IMR-90 (cell line): ENCODE measurements at regions not wholly inside any gene's neighbourhood (a gene's known extent, or its start where the extent isn't known, plus 50 kb on each side); places are given as distances from the start of the nearest gene placed in this dataset.

Experiments
- ATAC-seq: fragments of 200-7000 bp; cut with Tn5 transposase; 2 replicates; pipeline ENCODE4 v1.9.1; 2020; ENCODE audit warnings: low read depth, mild to moderate bottlenecking, moderate library complexity
- BruUV-seq: library from RNA; stranded (reverse); fragments of 400-500 nt; replicated peaks from 2 replicates; lab custom pipeline; 2021; lab: Mats Ljungman, UMichigan
- CTCF ChIA-PET: fragments of 300-600 bp; formaldehyde crosslinking; extraction: SDS; loops from one replicate; lab custom pipeline; 2021; ENCODE audit warnings: antibody characterized with exemption; lab: Yijun Ruan, JAX
- POLR2A ChIA-PET: fragments of 300-600 bp; sonication (Branson Sonifier 250); formaldehyde crosslinking; loops from one replicate; lab custom pipeline; 2022; ENCODE audit warnings: antibody characterized with exemption; ENCODE audit not compliant: unreplicated experiment; lab: Charles Lee
- DNase-seq: peaks from one replicate; pipeline ENCODE4 v3.0.0; 2013
- H2AFZ ChIP-seq: replicated peaks from 2 replicates; pipeline ENCODE3; 2013; ENCODE audit warnings: low read length, mild to moderate bottlenecking; ENCODE audit not compliant: poor library complexity
- H2AK5ac ChIP-seq: 2 replicates; pipeline ENCODE4 v1.6.1; 2013; ENCODE audit warnings: low read depth, low read length, inconsistent platforms
- H2AK9ac ChIP-seq: replicated peaks from 2 replicates; pipeline ENCODE3; 2013; ENCODE audit warnings: mild to moderate bottlenecking, low read depth, low read length, moderate library complexity; ENCODE audit not compliant: poor library complexity
- H2BK120ac ChIP-seq: 2 replicates; pipeline ENCODE4 v1.6.1; 2013; ENCODE audit warnings: low read depth, low read length, inconsistent platforms
- H2BK15ac ChIP-seq: 3 replicates; pipeline ENCODE4 v1.6.1; 2013; ENCODE audit warnings: low read depth, low read length, inconsistent platforms
- H2BK20ac ChIP-seq: 2 replicates; pipeline ENCODE4 v1.6.1; 2013; ENCODE audit warnings: low read depth, mild to moderate bottlenecking, inconsistent platforms, low read length, moderate library complexity
- H2BK5ac ChIP-seq: 2 replicates; pipeline ENCODE4 v1.6.1; 2013; ENCODE audit warnings: mild to moderate bottlenecking, low read depth, low read length, inconsistent platforms; ENCODE audit not compliant: poor library complexity, severe bottlenecking
- H3K14ac ChIP-seq: replicated peaks from 2 replicates; pipeline ENCODE4 v1.6.1; 2013; ENCODE audit warnings: low read depth, low read length, inconsistent platforms
- H3K18ac ChIP-seq: 2 replicates; pipeline ENCODE4 v1.6.1; 2013; ENCODE audit warnings: low read depth, low read length, control low read depth
- H3K23ac ChIP-seq: 2 replicates; pipeline ENCODE4 v1.6.1; 2013; ENCODE audit warnings: low read depth, low read length, inconsistent platforms
- H3K27ac ChIP-seq: 2 replicates; pipeline ENCODE4 v1.5.1; 2013; ENCODE audit warnings: mild to moderate bottlenecking, control low read depth, low read length; ENCODE audit not compliant: insufficient read depth
- H3K27me3 ChIP-seq: 2 replicates; pipeline ENCODE4 v1.6.1; 2013; ENCODE audit warnings: low read length; ENCODE audit not compliant: control insufficient read depth, insufficient read depth
- H3K36me3 ChIP-seq: 2 replicates; pipeline ENCODE4 v1.6.1; 2013; ENCODE audit warnings: low read length, mixed read lengths; ENCODE audit not compliant: control insufficient read depth, insufficient read depth
- H3K4ac ChIP-seq: 2 replicates; pipeline ENCODE4 v1.6.1; 2013; ENCODE audit warnings: low read depth, low read length, inconsistent platforms
- H3K4me1 ChIP-seq: 2 replicates; pipeline ENCODE4 v1.6.1; 2013; ENCODE audit warnings: low read length, mixed read lengths; ENCODE audit not compliant: control insufficient read depth, insufficient read depth
- H3K4me2 ChIP-seq: 2 replicates; pipeline ENCODE4 v1.6.1; 2013; ENCODE audit warnings: low read depth, mild to moderate bottlenecking, control low read depth, low read length, moderate library complexity
- H3K4me3 ChIP-seq: 2 replicates; pipeline ENCODE4 v1.5.1; 2013; ENCODE audit warnings: low read depth, mild to moderate bottlenecking, control low read depth, low read length, moderate library complexity; ENCODE audit not compliant: insufficient read depth
- H3K56ac ChIP-seq: 2 replicates; pipeline ENCODE4 v1.6.1; 2013; ENCODE audit warnings: low read length, inconsistent platforms; ENCODE audit not compliant: insufficient read depth; ENCODE audit errors: extremely low read depth
- H3K79me1 ChIP-seq, 2 experiments: 2 replicates each; pipeline ENCODE4 v1.6.1; 2013; ENCODE audit warnings: low read length in 2 of 2, inconsistent platforms in 1 of 2, low read depth in 1 of 2
- H3K9ac ChIP-seq: 2 replicates; pipeline ENCODE4 v1.6.1; 2013; ENCODE audit warnings: low read depth, low read length, control low read depth
- H3K9me1 ChIP-seq: 2 replicates; pipeline ENCODE4 v1.6.1; 2013; ENCODE audit warnings: low read length, inconsistent platforms; ENCODE audit not compliant: insufficient read depth
- H3K9me3 ChIP-seq: 2 replicates; pipeline ENCODE4 v1.6.1; 2013; ENCODE audit warnings: low read length; ENCODE audit not compliant: control insufficient read depth, insufficient read depth
- H4K20me1 ChIP-seq: 2 replicates; pipeline ENCODE4 v1.6.1; 2013; ENCODE audit warnings: low read length, inconsistent platforms; ENCODE audit not compliant: insufficient read depth
- H4K5ac ChIP-seq: 2 replicates; pipeline ENCODE4 v1.6.1; 2013; ENCODE audit warnings: mild to moderate bottlenecking, low read depth, low read length, control low read depth
- H4K8ac ChIP-seq, 2 experiments: 2 replicates each; pipeline ENCODE4 v1.6.1; 2013; ENCODE audit warnings: low read depth in 2 of 2, low read length in 2 of 2, control low read depth in 1 of 2, inconsistent platforms in 1 of 2
- H4K91ac ChIP-seq: 2 replicates; pipeline ENCODE4 v1.6.1; 2013; ENCODE audit warnings: low read depth, low read length, inconsistent platforms; ENCODE audit not compliant: insufficient read depth
- CHD1 ChIP-seq: IDR thresholded peaks from 2 replicates; pipeline ENCODE4 v1.6.1; 2012; ENCODE audit warnings: low read depth, low read length, improper control_type of control experiment
- WGBS, 2 experiments: methylation state at CpG; one replicate each; pipeline versions ENCODE4 v1.1.5 to v1.1.7; 2013; ENCODE audit warnings: missing lambda C conversion rate in 2 of 2; ENCODE audit not compliant: insufficient read length in 1 of 2; ENCODE audit errors: extremely low coverage in 2 of 2; 5-methylcytosine and 5-hydroxymethylcytosine counted together
- dilution Hi-C: fragments of 300-500 bp; cut with HindIII; formaldehyde crosslinking; loops from one replicate; pipeline ENCODE4 v1.14.3; 2018; ENCODE audit warnings: low sequenced_read_pairs; ENCODE audit not compliant: unreplicated experiment
- in situ Hi-C: fragments of 300-500 bp; cut with MboI; formaldehyde crosslinking; loops from 3 replicates; pipeline ENCODE4 v1.14.3; 2019; ENCODE audit warnings: low sequenced_read_pairs, inconsistent platforms, mixed read lengths
- intact Hi-C: fragments of 100-400 bp; cut with micrococcal nuclease; formaldehyde crosslinking; loops from 2 replicates; pipeline ENCODE4 v1.10.0; 2022

DNA sequence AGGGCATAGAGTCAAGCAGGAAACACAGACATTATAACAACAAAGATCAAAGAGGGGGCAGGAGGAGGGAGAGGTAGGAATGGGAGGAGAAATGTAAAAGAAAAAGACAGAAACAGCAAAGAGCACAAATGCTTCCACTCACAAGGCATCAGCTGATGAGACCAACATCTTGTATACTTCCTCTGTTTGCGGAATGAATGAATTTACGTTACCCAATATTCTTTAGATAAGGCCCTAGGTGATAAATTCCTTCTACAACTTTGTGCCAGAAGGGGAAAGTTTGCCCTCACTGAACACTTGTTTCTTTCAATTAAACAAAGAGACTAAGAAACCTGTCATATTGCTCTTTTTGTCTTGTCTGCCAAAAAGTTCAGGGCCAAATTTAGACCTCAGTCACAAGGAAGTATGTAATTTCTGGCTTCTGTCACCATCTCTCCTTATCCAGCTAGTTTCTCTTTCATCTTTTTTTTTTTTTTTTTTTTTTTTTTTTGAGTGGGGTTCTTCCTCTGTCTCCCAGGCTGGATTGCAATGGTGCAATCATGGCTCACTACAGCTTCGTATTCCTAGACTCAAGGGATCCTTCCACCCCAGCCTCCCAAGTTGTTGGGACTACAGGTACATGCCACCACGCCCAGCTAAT lies 116.4 kb upstream of the NANOS1 start:
- Histone ChIP-seq H2BK120ac (no peak overlapping the region), H2BK5ac (no peak overlapping the region), H3K56ac (no peak overlapping the region), H2AFZ (no peak overlapping the region), H2AK9ac (no peak overlapping the region), H3K9me3 (no peaks in the 10 kb centered on the region), H2AK5ac (no peak overlapping the region), H3K4me1 (peaks cover 12% of the 10 kb centered on the region), H4K20me1 (no peaks in the 10 kb centered on the region), H3K14ac (no peak overlapping the region), H3K27me3 (no peaks in the 10 kb centered on the region), H3K4me3 (no peak overlapping the region), H2BK20ac (no peak overlapping the region), H3K36me3 (no peaks in the 10 kb centered on the region), H4K8ac (no peak overlapping the region), H3K4ac (no peak overlapping the region), H3K4me2 (no peak overlapping the region), H3K18ac (no peak overlapping the region), H3K23ac (no peak overlapping the region), H3K79me1 (no peaks in the 10 kb centered on the region), H3K9me1 (no peaks in the 10 kb centered on the region), H2BK15ac (no peak overlapping the region), H3K27ac (no peak overlapping the region), H3K9ac (no peak overlapping the region), H4K5ac (no peak overlapping the region), H4K91ac (no peak overlapping the region)
- in situ Hi-C loops = no loop called here
- BruUV-seq = no TSS peak
- CTCF ChIA-PET = no interaction called here
- no peak for DNase-seq
- intact Hi-C loops = no loop called here
- WGBS, 2 experiments = no CpG with 5 or more reads among the region's 4 CpGs
- no peak for TF ChIP-seq CHD1
- no peak for ATAC-seq
- POLR2A ChIA-PET = no interaction called here
- dilution Hi-C loops = no loop called here
